Hepatocyte (in vitro differentiated cells): ENCODE measurements at regions not wholly inside any gene's neighbourhood (a gene's known extent, or its start where the extent isn't known, plus 50 kb on each side); places are given as distances from the start of the nearest gene placed in this dataset.

ENCODE experiments used
- DNase-seq: peaks from one replicate; pipeline ENCODE4 v3.0.0-alpha.2; 2016; ENCODE audit warnings: low spot score
- H2AFZ ChIP-seq: fragments of 200-600 bp; sonication (generic); 2 replicates; pipeline ENCODE4 v1.6.0; 2016; ENCODE audit warnings: antibody characterized with exemption, mild to moderate bottlenecking
- H3K27ac ChIP-seq: fragments of 200-600 bp; sonication (generic); 2 replicates; pipeline ENCODE4 v1.5.1; 2016; ENCODE audit warnings: mild to moderate bottlenecking
- H3K27me3 ChIP-seq: fragments of 200-600 bp; sonication (generic); 2 replicates; pipeline ENCODE4 v1.6.1; 2016
- H3K36me3 ChIP-seq: fragments of 200-600 bp; sonication (generic); replicated peaks from 2 replicates; pipeline ENCODE4 v1.5.1; 2016; ENCODE audit warnings: low read depth; ENCODE audit not compliant: insufficient read depth
- H3K4me1 ChIP-seq: fragments of 200-600 bp; sonication (generic); 2 replicates; pipeline ENCODE4 v1.5.1; 2016; ENCODE audit warnings: mild to moderate bottlenecking, moderate library complexity; ENCODE audit not compliant: insufficient read depth
- H3K4me2 ChIP-seq: fragments of 200-600 bp; sonication (generic); 2 replicates; pipeline ENCODE4 v1.6.0; 2016
- H3K4me3 ChIP-seq: fragments of 200-600 bp; sonication (generic); 2 replicates; pipeline ENCODE4 v1.5.1; 2016; ENCODE audit warnings: mild to moderate bottlenecking
- H3K79me2 ChIP-seq: fragments of 200-600 bp; sonication (generic); 2 replicates; pipeline ENCODE4 v1.6.0; 2017; ENCODE audit warnings: mild to moderate bottlenecking
- H3K9me2 ChIP-seq: fragments of 200-600 bp; sonication (generic); replicated peaks from 2 replicates; pipeline ENCODE4 v1.6.0; 2017; ENCODE audit warnings: mild to moderate bottlenecking; ENCODE audit not compliant: insufficient read depth
- H3K9me3 ChIP-seq: fragments of 200-600 bp; sonication (generic); 2 replicates; pipeline ENCODE4 v1.5.1; 2016; ENCODE audit warnings: low read depth, mild to moderate bottlenecking
- H4K20me1 ChIP-seq: fragments of 200-600 bp; sonication (generic); 2 replicates; pipeline ENCODE4 v1.6.0; 2016; ENCODE audit warnings: mild to moderate bottlenecking; ENCODE audit not compliant: insufficient read depth, poor library complexity, severe bottlenecking
- EZH2 ChIP-seq: fragments of 200-600 bp; sonication (generic); IDR thresholded peaks from 2 replicates; pipeline ENCODE4 v1.6.1; 2016; ENCODE audit warnings: antibody characterized with exemption, mild to moderate bottlenecking, borderline replicate concordance
- EZH2phosphoT487 ChIP-seq: fragments of 200-600 bp; sonication (generic); IDR thresholded peaks from one replicate; pipeline ENCODE4 v1.6.1; 2018; ENCODE audit warnings: antibody characterized with exemption, mild to moderate bottlenecking, low read depth, moderate library complexity; ENCODE audit not compliant: unreplicated experiment, severe bottlenecking
- WGBS: methylation state at CpG from one replicate; pipeline ENCODE4 v1.1.6; 2016; ENCODE audit warnings: low lambda C conversion rate; ENCODE audit errors: missing lambda C conversion rate; 5-methylcytosine and 5-hydroxymethylcytosine counted together
- TF ChIP-seq, protein P1 (sequence below): fragments of 200-600 bp; sonication (generic); IDR thresholded peaks from 2 replicates; pipeline ENCODE4 v1.5.1; 2016; ENCODE audit warnings: antibody characterized with exemption, mild to moderate bottlenecking; ENCODE audit not compliant: poor library complexity

DNA sequence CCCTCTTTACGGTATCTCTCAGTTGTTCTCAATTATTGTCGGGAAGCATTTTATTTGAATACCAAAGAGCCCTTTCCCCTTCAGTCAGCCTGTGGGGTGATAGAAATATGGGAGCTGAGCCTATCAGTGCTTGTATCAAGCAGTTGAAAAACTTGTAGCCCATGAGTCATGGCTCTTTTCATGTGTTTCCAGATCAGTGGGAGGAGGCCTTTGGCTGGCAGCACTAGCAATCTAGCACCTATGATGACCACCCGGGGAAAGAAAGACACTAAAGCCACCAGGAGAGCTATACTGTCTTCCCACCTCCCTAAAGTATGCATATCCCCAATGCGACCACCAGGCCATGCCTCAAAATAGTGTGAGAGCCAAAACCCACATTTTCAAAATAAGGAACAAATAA lies 696.9 kb upstream of the C9orf72 start:
- Histone ChIP-seq H3K79me2 (no peaks in the 10 kb centered on the region), H2AFZ (no peak overlapping the region), H3K27ac (no peak overlapping the region), H3K27me3 (no peaks in the 10 kb centered on the region), H4K20me1 (no peaks in the 10 kb centered on the region), H3K36me3 (no peaks in the 10 kb centered on the region), H3K9me3 (no peaks in the 10 kb centered on the region), H3K4me1 (no peaks in the 10 kb centered on the region), H3K9me2 (no peaks in the 10 kb centered on the region), H3K4me2 (no peak overlapping the region), H3K4me3 (no peak overlapping the region)
- no peak for DNase-seq
- TF ChIP-seq, protein P1, sequence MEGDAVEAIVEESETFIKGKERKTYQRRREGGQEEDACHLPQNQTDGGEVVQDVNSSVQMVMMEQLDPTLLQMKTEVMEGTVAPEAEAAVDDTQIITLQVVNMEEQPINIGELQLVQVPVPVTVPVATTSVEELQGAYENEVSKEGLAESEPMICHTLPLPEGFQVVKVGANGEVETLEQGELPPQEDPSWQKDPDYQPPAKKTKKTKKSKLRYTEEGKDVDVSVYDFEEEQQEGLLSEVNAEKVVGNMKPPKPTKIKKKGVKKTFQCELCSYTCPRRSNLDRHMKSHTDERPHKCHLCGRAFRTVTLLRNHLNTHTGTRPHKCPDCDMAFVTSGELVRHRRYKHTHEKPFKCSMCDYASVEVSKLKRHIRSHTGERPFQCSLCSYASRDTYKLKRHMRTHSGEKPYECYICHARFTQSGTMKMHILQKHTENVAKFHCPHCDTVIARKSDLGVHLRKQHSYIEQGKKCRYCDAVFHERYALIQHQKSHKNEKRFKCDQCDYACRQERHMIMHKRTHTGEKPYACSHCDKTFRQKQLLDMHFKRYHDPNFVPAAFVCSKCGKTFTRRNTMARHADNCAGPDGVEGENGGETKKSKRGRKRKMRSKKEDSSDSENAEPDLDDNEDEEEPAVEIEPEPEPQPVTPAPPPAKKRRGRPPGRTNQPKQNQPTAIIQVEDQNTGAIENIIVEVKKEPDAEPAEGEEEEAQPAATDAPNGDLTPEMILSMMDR = no peak
- 83% methylated on average over 4 of the region's 4 CpGs for WGBS

DNA sequence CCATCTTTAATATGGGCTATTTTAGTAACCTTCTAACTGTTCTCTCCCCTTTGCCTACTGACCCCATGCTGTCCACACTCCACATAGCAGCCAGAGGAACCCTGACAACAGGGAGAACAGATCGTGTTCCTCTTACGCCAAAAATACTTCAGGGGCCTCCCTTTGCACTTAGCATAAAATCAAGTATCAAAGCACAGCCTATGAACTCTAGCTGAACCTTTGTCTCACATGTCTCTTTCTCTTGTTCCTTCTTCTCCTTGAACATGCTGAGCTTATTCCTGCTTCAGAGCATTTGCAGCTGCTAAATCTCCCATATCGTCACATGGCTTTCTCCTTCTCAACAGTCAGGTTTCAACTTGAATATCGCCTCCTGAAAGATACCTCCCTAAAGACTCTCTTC lies 698.8 kb upstream of the C9orf72 start:
- H3K36me3 ChIP-seq = no peaks in the 10 kb centered on the region
- no peak overlapping the region for H3K4me2 ChIP-seq
- H3K27ac ChIP-seq = no peak overlapping the region
- no peaks in the 10 kb centered on the region for H3K27me3 ChIP-seq
- H3K79me2 ChIP-seq = no peaks in the 10 kb centered on the region
- H3K9me2 ChIP-seq = no peaks in the 10 kb centered on the region
- H3K4me1 ChIP-seq = no peaks in the 10 kb centered on the region
- H3K4me3 ChIP-seq = no peak overlapping the region
- H4K20me1 ChIP-seq = no peaks in the 10 kb centered on the region
- H2AFZ ChIP-seq = no peak overlapping the region
- TF ChIP-seq, protein P1 = no peak
- no peak for TF ChIP-seq EZH2
- TF ChIP-seq EZH2phosphoT487 = no peak
- no peaks in the 10 kb centered on the region for H3K9me3 ChIP-seq
- 98% methylated on average over 4 of the region's 4 CpGs for WGBS
- no peak for DNase-seq

DNA sequence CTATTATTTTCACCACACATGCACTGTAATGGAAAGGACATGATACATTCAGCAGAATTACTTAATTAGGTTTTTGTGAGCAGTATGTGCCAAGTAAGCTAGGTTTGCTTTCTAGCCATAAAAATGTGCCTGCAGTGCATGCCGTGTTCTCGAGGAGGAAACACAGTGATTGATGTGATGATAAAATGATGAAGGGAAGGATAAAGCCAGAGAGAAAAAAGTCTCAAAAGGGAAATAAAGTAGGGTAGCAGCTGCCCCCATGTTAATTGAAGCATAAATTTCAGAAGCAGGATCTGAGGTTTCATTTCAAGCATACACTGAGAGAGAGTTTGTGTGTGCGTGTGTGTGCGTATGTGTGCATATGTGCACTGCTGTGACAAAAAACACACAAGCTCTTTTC lies 714.2 kb upstream of the C9orf72 start:
- no peak overlapping the region for H2AFZ ChIP-seq
- H3K36me3 ChIP-seq = no peaks in the 10 kb centered on the region
- no peak for TF ChIP-seq EZH2phosphoT487
- TF ChIP-seq, protein P1 = no peak
- no peak for TF ChIP-seq EZH2
- no peak overlapping the region for H3K27ac ChIP-seq
- H3K4me3 ChIP-seq = no peak overlapping the region
- H3K9me2 ChIP-seq = no peaks in the 10 kb centered on the region
- no peak for DNase-seq
- H4K20me1 ChIP-seq = no peaks in the 10 kb centered on the region
- no peaks in the 10 kb centered on the region for H3K79me2 ChIP-seq
- 71% methylated on average over 4 of the region's 4 CpGs for WGBS
- no peaks in the 10 kb centered on the region for H3K27me3 ChIP-seq
- no peaks in the 10 kb centered on the region for H3K9me3 ChIP-seq
- no peak overlapping the region for H3K4me2 ChIP-seq
- no peaks in the 10 kb centered on the region for H3K4me1 ChIP-seq

DNA sequence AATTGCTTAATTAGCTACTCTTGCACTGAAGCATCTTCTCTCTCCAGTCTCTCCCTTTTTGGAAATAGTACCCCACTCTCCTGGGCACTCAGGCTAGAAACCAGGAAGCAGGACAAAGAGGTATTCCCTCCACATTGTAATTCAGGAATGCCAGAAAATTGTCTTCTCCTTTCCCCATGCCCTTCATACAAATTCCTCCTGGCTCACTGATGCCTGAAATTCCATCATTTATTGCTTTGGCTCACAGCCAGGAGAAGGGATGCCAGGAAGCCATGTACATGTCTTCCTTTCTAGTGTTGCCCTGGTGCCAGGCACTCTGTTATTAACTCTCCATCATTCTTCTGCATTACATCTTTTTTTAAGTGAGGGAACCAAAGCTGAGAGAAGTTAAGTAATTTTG lies 716.5 kb upstream of the C9orf72 start:
- H3K27ac ChIP-seq = no peak overlapping the region
- H3K4me1 ChIP-seq = no peaks in the 10 kb centered on the region
- no peak overlapping the region for H2AFZ ChIP-seq
- H3K4me2 ChIP-seq = no peak overlapping the region
- H3K4me3 ChIP-seq = no peak overlapping the region
- H3K36me3 ChIP-seq = no peaks in the 10 kb centered on the region
- H3K27me3 ChIP-seq = no peaks in the 10 kb centered on the region
- H4K20me1 ChIP-seq = no peaks in the 10 kb centered on the region
- H3K79me2 ChIP-seq = no peaks in the 10 kb centered on the region
- no peaks in the 10 kb centered on the region for H3K9me3 ChIP-seq
- TF ChIP-seq EZH2 = no peak
- TF ChIP-seq EZH2phosphoT487 = no peak
- TF ChIP-seq, protein P1 = no peak
- no peak for DNase-seq
- no peaks in the 10 kb centered on the region for H3K9me2 ChIP-seq
